IMR-90 (cell line): ENCODE measurements at regions not wholly inside any gene's neighbourhood (a gene's known extent, or its start where the extent isn't known, plus 50 kb on each side); places are given as distances from the start of the nearest gene placed in this dataset.

ENCODE experiments used
- CTCF ChIP-seq: conservative IDR thresholded peaks from 2 replicates; pipeline ENCODE4 v1.5.1; 2012; ENCODE audit warnings: mild to moderate bottlenecking, low read depth, low read length, improper control_type of control experiment
- ELK1 ChIP-seq: fragments of 150-350 bp; IDR thresholded peaks from 2 replicates; pipeline ENCODE4 v1.6.1; 2016; ENCODE audit warnings: low read depth, mild to moderate bottlenecking, low read length, moderate library complexity, borderline replicate concordance
- MAFK ChIP-seq: IDR thresholded peaks from 2 replicates; pipeline ENCODE4 v1.6.1; 2012; ENCODE audit warnings: low read depth, low read length, improper control_type of control experiment
- MXI1 ChIP-seq: IDR thresholded peaks from 2 replicates; pipeline ENCODE4 v1.6.1; 2012; ENCODE audit warnings: low read depth, mild to moderate bottlenecking, low read length, moderate library complexity, borderline replicate concordance
- NFE2L2 ChIP-seq: fragments of 150-350 bp; IDR thresholded peaks from 2 replicates; pipeline ENCODE4 v1.6.1; 2016; ENCODE audit warnings: low read depth, mild to moderate bottlenecking, low read length
- POLR2A ChIP-seq: IDR thresholded peaks from 2 replicates; pipeline ENCODE4 v1.6.1; 2012; ENCODE audit warnings: mild to moderate bottlenecking, low read depth, low read length
- RAD21 ChIP-seq: IDR thresholded peaks from 2 replicates; pipeline ENCODE4 v1.6.1; 2012; ENCODE audit warnings: low read length, improper control_type of control experiment
- RFX5 ChIP-seq: IDR thresholded peaks from 2 replicates; pipeline ENCODE4 v1.8.0; 2012; ENCODE audit warnings: low read depth, mild to moderate bottlenecking, low read length, moderate library complexity
- SMC3 ChIP-seq: fragments of 150-350 bp; IDR thresholded peaks from 2 replicates; pipeline ENCODE4 v1.6.1; 2016; ENCODE audit warnings: low read depth, mild to moderate bottlenecking, antibody characterized with exemption, low read length, moderate library complexity
- USF2 ChIP-seq: fragments of 150-350 bp; IDR thresholded peaks from 2 replicates; pipeline ENCODE4 v1.6.1; 2017; ENCODE audit warnings: mild to moderate bottlenecking, antibody characterized with exemption, low read length, low read depth

DNA sequence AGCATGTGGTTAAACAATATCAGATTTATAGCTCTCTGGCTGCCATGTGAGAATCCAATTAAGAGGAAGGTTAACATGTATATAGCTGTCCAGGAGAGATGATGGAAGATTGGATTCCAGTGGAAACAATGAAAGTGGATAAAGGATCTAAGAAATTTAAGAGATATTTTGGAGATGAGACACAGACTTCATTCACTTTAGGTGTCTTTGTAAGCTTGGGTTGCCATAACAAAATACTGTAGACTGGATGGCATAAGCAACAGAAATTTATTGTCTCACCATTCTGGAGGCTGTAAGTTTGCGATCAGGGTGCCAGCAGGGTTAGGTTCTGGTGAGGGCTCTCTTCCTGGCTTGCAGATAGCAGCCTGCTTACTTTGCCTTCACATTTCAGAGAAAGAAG lies 155.9 kb upstream of the MYOCD start:
- TF ChIP-seq CTCF = no peak
- TF ChIP-seq RAD21 = no peak
- TF ChIP-seq MAFK = no peak
- TF ChIP-seq USF2 = no peak
- no peak for TF ChIP-seq NFE2L2
- no peak for TF ChIP-seq POLR2A
- no peak for TF ChIP-seq RFX5
- TF ChIP-seq MXI1 = no peak
- TF ChIP-seq ELK1 = no peak
- TF ChIP-seq SMC3 = no peak
